ENCODE measurements at regions not wholly inside any gene's neighbourhood (a gene's known extent, or its start where the extent isn't known, plus 50 kb on each side); places are given as distances from the start of the nearest gene placed in this dataset.

DNA sequence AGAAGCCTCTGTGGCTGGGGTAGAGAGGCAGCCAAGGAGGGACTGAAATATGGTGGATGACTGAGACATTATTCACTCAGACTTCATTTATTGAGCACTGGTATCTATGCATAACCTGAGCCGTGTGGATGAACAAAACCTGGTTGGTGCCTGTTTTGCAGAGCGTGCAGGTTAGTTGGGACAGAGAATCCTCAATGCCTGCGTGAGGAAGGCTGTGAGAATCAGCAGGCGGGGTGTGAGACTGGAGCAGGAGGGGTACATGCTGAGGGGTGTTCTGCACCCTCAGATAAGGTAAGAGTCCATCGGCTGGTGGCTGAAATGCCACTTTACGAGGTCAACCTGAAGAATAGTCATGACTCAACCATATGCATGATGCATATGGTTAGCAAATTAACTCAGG, 271.6 kb downstream of the MED10 start:
- TF ChIP-seq, protein P1, sequence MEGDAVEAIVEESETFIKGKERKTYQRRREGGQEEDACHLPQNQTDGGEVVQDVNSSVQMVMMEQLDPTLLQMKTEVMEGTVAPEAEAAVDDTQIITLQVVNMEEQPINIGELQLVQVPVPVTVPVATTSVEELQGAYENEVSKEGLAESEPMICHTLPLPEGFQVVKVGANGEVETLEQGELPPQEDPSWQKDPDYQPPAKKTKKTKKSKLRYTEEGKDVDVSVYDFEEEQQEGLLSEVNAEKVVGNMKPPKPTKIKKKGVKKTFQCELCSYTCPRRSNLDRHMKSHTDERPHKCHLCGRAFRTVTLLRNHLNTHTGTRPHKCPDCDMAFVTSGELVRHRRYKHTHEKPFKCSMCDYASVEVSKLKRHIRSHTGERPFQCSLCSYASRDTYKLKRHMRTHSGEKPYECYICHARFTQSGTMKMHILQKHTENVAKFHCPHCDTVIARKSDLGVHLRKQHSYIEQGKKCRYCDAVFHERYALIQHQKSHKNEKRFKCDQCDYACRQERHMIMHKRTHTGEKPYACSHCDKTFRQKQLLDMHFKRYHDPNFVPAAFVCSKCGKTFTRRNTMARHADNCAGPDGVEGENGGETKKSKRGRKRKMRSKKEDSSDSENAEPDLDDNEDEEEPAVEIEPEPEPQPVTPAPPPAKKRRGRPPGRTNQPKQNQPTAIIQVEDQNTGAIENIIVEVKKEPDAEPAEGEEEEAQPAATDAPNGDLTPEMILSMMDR (IDR thresholded peaks at IDR 0.05; ENCODE audit: low read depth, low read length): no peak
- no peak for TF ChIP-seq POLR2A (IDR thresholded peaks at IDR 0.05; ENCODE audit: extremely low read depth, insufficient read length)
- TF ChIP-seq MYC (IDR thresholded peaks at IDR 0.05; ENCODE audit: low read depth, low read length): no peak
- TF ChIP-seq, protein P2, sequence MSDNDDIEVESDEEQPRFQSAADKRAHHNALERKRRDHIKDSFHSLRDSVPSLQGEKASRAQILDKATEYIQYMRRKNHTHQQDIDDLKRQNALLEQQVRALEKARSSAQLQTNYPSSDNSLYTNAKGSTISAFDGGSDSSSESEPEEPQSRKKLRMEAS (IDR thresholded peaks at IDR 0.05; ENCODE audit: low read depth, low read length): no peak

All from NB4 (cell line).